ENCODE measurements at regions not wholly inside any gene's neighbourhood (a gene's known extent, or its start where the extent isn't known, plus 50 kb on each side); places are given as distances from the start of the nearest gene placed in this dataset.

GRCh38 chr13:65638572-65639168, 1591.5 kb downstream of the PCDH9 start:
- CTCF ChIA-PET: interaction anchor here (0.9 kb wide), 1 partner anchor 210 kb away, joined by 4 read pairs; no protein-coding TSS in a partner anchor
- TF ChIP-seq, protein P1, sequence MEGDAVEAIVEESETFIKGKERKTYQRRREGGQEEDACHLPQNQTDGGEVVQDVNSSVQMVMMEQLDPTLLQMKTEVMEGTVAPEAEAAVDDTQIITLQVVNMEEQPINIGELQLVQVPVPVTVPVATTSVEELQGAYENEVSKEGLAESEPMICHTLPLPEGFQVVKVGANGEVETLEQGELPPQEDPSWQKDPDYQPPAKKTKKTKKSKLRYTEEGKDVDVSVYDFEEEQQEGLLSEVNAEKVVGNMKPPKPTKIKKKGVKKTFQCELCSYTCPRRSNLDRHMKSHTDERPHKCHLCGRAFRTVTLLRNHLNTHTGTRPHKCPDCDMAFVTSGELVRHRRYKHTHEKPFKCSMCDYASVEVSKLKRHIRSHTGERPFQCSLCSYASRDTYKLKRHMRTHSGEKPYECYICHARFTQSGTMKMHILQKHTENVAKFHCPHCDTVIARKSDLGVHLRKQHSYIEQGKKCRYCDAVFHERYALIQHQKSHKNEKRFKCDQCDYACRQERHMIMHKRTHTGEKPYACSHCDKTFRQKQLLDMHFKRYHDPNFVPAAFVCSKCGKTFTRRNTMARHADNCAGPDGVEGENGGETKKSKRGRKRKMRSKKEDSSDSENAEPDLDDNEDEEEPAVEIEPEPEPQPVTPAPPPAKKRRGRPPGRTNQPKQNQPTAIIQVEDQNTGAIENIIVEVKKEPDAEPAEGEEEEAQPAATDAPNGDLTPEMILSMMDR (conservative IDR thresholded peaks at IDR 0.05; ENCODE audit: low read depth): peak; percentile 65
- POLR2A ChIA-PET (ENCODE audit: low non-redundant PET): interaction anchor here (0.5 kb wide), 1 partner anchor 156 kb away, joined by 13 read pairs; no protein-coding TSS in a partner anchor
- peak; percentile 4 for DNase-seq (ENCODE audit: low spot score)
- H3K27ac ChIP-seq: no peak overlapping the region

GRCh38 chr13:65633806-65634205, 1596.3 kb downstream of the PCDH9 start:
- ChIA-PET POLR2A (ENCODE audit: low non-redundant PET) (no interaction called here), CTCF (no interaction called here)
- no peak overlapping the region for H3K27ac ChIP-seq
- DNase-seq (ENCODE audit: low spot score): no peak
- TF ChIP-seq, protein P1 (conservative IDR thresholded peaks at IDR 0.05; ENCODE audit: low read depth): no peak

DNA sequence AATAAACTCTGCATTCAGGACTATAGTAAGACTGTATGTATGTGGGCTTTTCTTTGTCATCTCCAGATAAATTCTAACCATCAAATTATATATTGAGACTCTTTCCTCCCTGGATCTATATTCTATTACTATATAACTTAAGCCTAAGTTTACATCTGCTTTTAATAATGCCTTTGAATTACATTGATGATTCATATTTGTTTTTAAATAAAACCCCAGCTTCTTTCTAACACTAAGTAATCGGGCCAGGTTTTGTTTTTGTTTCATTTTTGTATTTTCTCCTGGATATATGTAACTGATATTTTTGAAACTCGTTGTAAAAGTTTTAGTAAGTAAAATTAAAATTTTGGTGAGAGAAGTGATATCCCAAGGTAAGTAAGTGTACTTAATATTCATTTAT, 1599.1 kb downstream of the PCDH9 start:
- CTCF ChIA-PET: no interaction called here
- POLR2A ChIA-PET (ENCODE audit: low non-redundant PET): no interaction called here
- no peak overlapping the region for H3K27ac ChIP-seq
- TF ChIP-seq, protein P1 (conservative IDR thresholded peaks at IDR 0.05; ENCODE audit: low read depth): no peak
- DNase-seq (ENCODE audit: low spot score): no peak

DNA sequence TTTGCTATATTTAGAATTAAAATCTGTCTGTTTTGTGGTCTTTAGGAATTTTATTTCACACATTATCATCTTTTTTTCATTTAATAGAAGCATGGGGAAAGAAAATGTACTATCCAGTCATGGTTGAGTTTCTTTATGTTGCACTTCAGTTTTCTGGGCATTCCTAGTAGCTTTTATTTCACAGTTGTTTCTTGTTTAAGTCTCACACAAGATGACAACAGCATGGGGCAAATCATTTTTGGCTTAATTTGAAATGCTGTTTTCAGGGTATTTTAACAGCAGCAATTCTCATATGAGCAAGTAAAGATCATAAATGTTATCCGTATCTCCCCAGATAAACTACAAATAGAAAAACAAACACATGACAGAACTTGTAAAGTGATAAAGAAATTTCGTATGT, 1600.2 kb downstream of the PCDH9 start:
- CTCF ChIA-PET: no interaction called here
- TF ChIP-seq, protein P1 (conservative IDR thresholded peaks at IDR 0.05; ENCODE audit: low read depth): no peak
- POLR2A ChIA-PET (ENCODE audit: low non-redundant PET): no interaction called here
- H3K27ac ChIP-seq: no peak overlapping the region
- DNase-seq (ENCODE audit: low spot score): no peak

GRCh38 chr13:65623148-65623547, 1607.0 kb downstream of the PCDH9 start:
- no peak overlapping the region for H3K27ac ChIP-seq
- CTCF ChIA-PET: no interaction called here
- DNase-seq (ENCODE audit: low spot score): no peak
- TF ChIP-seq, protein P1 (conservative IDR thresholded peaks at IDR 0.05; ENCODE audit: low read depth): no peak
- POLR2A ChIA-PET (ENCODE audit: low non-redundant PET): no interaction called here

- ChIA-PET POLR2A (ENCODE audit: low non-redundant PET) (no interaction called here), CTCF (no interaction called here)
- H3K27ac ChIP-seq: no peak overlapping the region
- no peak for DNase-seq (ENCODE audit: low spot score)
- TF ChIP-seq, protein P1 (conservative IDR thresholded peaks at IDR 0.05; ENCODE audit: low read depth): no peak
These were observed 1614.6 kb downstream of the PCDH9 start for GRCh38 chr13:65615506-65615905.
